ENCODE measurements at regions not wholly inside any gene's neighbourhood (a gene's known extent, or its start where the extent isn't known, plus 50 kb on each side); places are given as distances from the start of the nearest gene placed in this dataset.

- no peak overlapping the region for H3K27ac ChIP-seq
- no peaks in the 10 kb centered on the region for H3K27me3 ChIP-seq
- ATAC-seq (no peak), DNase-seq (no peak)
- in situ Hi-C loops (cut with MboI; ENCODE audit: low sequenced_read_pairs in 4 of 4) (no loop called here), intact Hi-C loops (cut with DNase I; ENCODE audit: low total_unique reads) (no loop called here)
- no peaks in the 10 kb centered on the region for H3K36me3 ChIP-seq
- H3K4me1 ChIP-seq = peaks cover 4 to 11% of the 10 kb centered on the region in 2 donors
- H3K4me3 ChIP-seq = no peak overlapping the region
- TF ChIP-seq CTCF (IDR thresholded peaks at IDR 0.05 in 4 of 5, conservative IDR thresholded peaks at IDR 0.05 in 1 of 5) = no peak
- no peak for TF ChIP-seq POLR2A (IDR thresholded peaks at IDR 0.05)
- no peaks in the 10 kb centered on the region for H3K9me3 ChIP-seq
Observed at GRCh38 chr14:71534506-71534905, 397.7 kb upstream of the RGS6 start.

- in situ Hi-C loops (cut with MboI; ENCODE audit: low sequenced_read_pairs in 4 of 4) (no loop called here), intact Hi-C loops (cut with DNase I; ENCODE audit: low total_unique reads) (no loop called here)
- H3K9me3 ChIP-seq = no peaks in the 10 kb centered on the region
- TF ChIP-seq POLR2A (IDR thresholded peaks at IDR 0.05) (no peak), CTCF (IDR thresholded peaks at IDR 0.05 in 4 of 5, conservative IDR thresholded peaks at IDR 0.05 in 1 of 5) (no peak)
- H3K27me3 ChIP-seq = no peaks in the 10 kb centered on the region
- DNase-seq (no peak), ATAC-seq (no peak)
- no peak overlapping the region for H3K27ac ChIP-seq
- H3K4me3 ChIP-seq = no peak overlapping the region
- no peaks in the 10 kb centered on the region for H3K36me3 ChIP-seq
- H3K4me1 ChIP-seq = peaks cover 7 to 16% of the 10 kb centered on the region in 2 donors
Observed at GRCh38 chr14:71536015-71536740, 396.1 kb upstream of the RGS6 start.

GRCh38 chr14:71536927-71537772 is 395.1 kb upstream of the RGS6 start:
- no peaks in the 10 kb centered on the region for H3K27me3 ChIP-seq
- TF ChIP-seq POLR2A (IDR thresholded peaks at IDR 0.05) = no peak
- TF ChIP-seq CTCF (IDR thresholded peaks at IDR 0.05 in 4 of 5, conservative IDR thresholded peaks at IDR 0.05 in 1 of 5) = no peak
- no peak overlapping the region for H3K4me3 ChIP-seq
- H3K4me1 ChIP-seq = peaks cover 7 to 16% of the 10 kb centered on the region in 2 donors
- H3K27ac ChIP-seq = no peak overlapping the region
- ATAC-seq (no peak), DNase-seq (no peak)
- intact Hi-C loops (cut with DNase I; ENCODE audit: low total_unique reads) = no loop called here
- no peaks in the 10 kb centered on the region for H3K9me3 ChIP-seq
- no peaks in the 10 kb centered on the region for H3K36me3 ChIP-seq
- in situ Hi-C loops (cut with MboI; ENCODE audit: low sequenced_read_pairs in 4 of 4) = no loop called here

- in situ Hi-C loops (cut with MboI; ENCODE audit: low sequenced_read_pairs in 4 of 4) = no loop called here
- Histone ChIP-seq H3K4me3 (no peak overlapping the region), H3K27me3 (no peaks in the 10 kb centered on the region), H3K27ac (no peak overlapping the region), H3K4me1 (peaks cover 7 to 16% of the 10 kb centered on the region in 2 donors), H3K36me3 (no peaks in the 10 kb centered on the region), H3K9me3 (no peaks in the 10 kb centered on the region)
- DNase-seq = no peak
- intact Hi-C loops (cut with DNase I; ENCODE audit: low total_unique reads) = no loop called here
- ATAC-seq = no peak
- TF ChIP-seq CTCF (IDR thresholded peaks at IDR 0.05 in 4 of 5, conservative IDR thresholded peaks at IDR 0.05 in 1 of 5) = no peak
- no peak for TF ChIP-seq POLR2A (IDR thresholded peaks at IDR 0.05)
Observed at GRCh38 chr14:71538288-71538687, 393.9 kb upstream of the RGS6 start.

Data from gastrocnemius medialis (tissue), 4 donors.